Transverse colon (tissue), 4 donors: ENCODE measurements at regions not wholly inside any gene's neighbourhood (a gene's known extent, or its start where the extent isn't known, plus 50 kb on each side); places are given as distances from the start of the nearest gene placed in this dataset.

Experiments
- POLR2AphosphoS5 ChIP-seq, 3 donors: sonication (generic); formaldehyde crosslinking; IDR thresholded peaks; one replicate each; pipeline ENCODE4 v1.6.1; 2016; ENCODE audit warnings: antibody characterized with exemption in 3 of 3
- TF ChIP-seq, protein P1 (sequence below), 5 experiments: fragments of 200-600 bp in 3 of 5; fragments of 450-650 bp in 2 of 5; sonication (generic) in 3 of 5; IDR thresholded peaks; 1 replicate in 2 of 5; 2 replicates in 3 of 5; pipeline ENCODE4 v1.5.1; 2016 to 2017; ENCODE audit warnings: antibody characterized with exemption in 5 of 5, inconsistent platforms in 3 of 5, mild to moderate bottlenecking in 2 of 5, moderate library complexity in 1 of 5

DNA sequence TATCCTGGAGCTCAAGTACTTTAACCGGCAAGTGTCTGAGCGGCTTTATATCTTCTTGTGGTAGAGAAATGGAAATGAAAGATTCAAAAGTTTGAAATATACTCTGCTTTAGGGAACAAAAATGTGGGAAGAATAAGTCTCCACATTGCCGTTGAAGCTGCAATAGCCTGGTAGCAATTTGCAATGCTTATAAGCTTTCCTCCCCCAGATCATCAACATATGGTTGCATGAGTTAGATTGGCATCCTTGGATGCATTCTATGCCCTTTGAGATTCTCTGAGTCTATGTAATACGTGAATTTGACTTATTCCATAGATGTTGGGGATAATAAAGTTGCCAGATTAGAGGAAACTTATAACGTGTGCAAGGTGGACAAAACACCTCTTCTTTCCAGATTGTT lies 86.1 kb upstream of the KCNK1 start:
- TF ChIP-seq, protein P1, sequence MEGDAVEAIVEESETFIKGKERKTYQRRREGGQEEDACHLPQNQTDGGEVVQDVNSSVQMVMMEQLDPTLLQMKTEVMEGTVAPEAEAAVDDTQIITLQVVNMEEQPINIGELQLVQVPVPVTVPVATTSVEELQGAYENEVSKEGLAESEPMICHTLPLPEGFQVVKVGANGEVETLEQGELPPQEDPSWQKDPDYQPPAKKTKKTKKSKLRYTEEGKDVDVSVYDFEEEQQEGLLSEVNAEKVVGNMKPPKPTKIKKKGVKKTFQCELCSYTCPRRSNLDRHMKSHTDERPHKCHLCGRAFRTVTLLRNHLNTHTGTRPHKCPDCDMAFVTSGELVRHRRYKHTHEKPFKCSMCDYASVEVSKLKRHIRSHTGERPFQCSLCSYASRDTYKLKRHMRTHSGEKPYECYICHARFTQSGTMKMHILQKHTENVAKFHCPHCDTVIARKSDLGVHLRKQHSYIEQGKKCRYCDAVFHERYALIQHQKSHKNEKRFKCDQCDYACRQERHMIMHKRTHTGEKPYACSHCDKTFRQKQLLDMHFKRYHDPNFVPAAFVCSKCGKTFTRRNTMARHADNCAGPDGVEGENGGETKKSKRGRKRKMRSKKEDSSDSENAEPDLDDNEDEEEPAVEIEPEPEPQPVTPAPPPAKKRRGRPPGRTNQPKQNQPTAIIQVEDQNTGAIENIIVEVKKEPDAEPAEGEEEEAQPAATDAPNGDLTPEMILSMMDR (IDR thresholded peaks at IDR 0.05), result no peak
- no peak for TF ChIP-seq POLR2AphosphoS5 (IDR thresholded peaks at IDR 0.05)
